ENCODE measurements at regions not wholly inside any gene's neighbourhood (a gene's known extent, or its start where the extent isn't known, plus 50 kb on each side); places are given as distances from the start of the nearest gene placed in this dataset.
A peak's percentile ranks its signal among the peaks of the same experiment; 100 is the strongest.

- TF ChIP-seq DDX20 (tag; IDR thresholded peaks at IDR 0.05; ENCODE audit: low read depth) (no peak), MYC (IDR thresholded peaks at IDR 0.05; ENCODE audit: low read depth, low read length) (peak; percentile 77), MYC (CRISPR knock-in tag; IDR thresholded peaks at IDR 0.05; ENCODE audit: borderline replicate concordance, low read depth) (no peak), USF2 (CRISPR knock-in tag; IDR thresholded peaks at IDR 0.05) (peak; percentile 97), CBX8 (IDR thresholded peaks at IDR 0.05; ENCODE audit: borderline replicate concordance, extremely low read depth, low read depth, low read length, poor library complexity, severe bottlenecking) (no peak), MEF2D (tag; conservative IDR thresholded peaks at IDR 0.05; ENCODE audit: low read depth) (peak; percentile 56; the same call in 1 of the 2 replicates), REST (IDR thresholded peaks at IDR 0.05; ENCODE audit: borderline replicate concordance) (peak; percentile 62; the same call in 1 of the 2 replicates), REST (CRISPR knock-in tag; IDR thresholded peaks at IDR 0.05; ENCODE audit: low read depth) (no peak), PTTG1 (tag; IDR thresholded peaks at IDR 0.05; ENCODE audit: low read depth) (no peak), BDP1 (IDR thresholded peaks at IDR 0.05; ENCODE audit: insufficient read depth, insufficient read length) (no peak), SIRT6 (IDR thresholded peaks at IDR 0.05; ENCODE audit: low read depth, low read length) (no peak), CREB3 (tag; conservative IDR thresholded peaks at IDR 0.05; ENCODE audit: low read depth) (peak; percentile 80; the same call in 1 of the 2 replicates), ZNF444 (CRISPR knock-in tag; IDR thresholded peaks at IDR 0.05) (no peak), KLF10 (CRISPR knock-in tag; IDR thresholded peaks at IDR 0.05) (no peak), TAF7 (tag; IDR thresholded peaks at IDR 0.05) (no peak), PCBP2 (IDR thresholded peaks at IDR 0.05; ENCODE audit: low read depth, low read length, poor library complexity, severe bottlenecking) (no peak), ZSCAN29 (IDR thresholded peaks at IDR 0.05) (no peak)
Measured at GRCh38 chr17:51372345-51373004, 112.1 kb downstream of the UTP18 start (continued).
